Suprapubic skin (tissue), 4 donors: ENCODE measurements at regions not wholly inside any gene's neighbourhood (a gene's known extent, or its start where the extent isn't known, plus 50 kb on each side); places are given as distances from the start of the nearest gene placed in this dataset.

Experiments
- EP300 ChIP-seq: sonication (generic); formaldehyde crosslinking; IDR thresholded peaks from one replicate; pipeline ENCODE4 v1.6.1; 2017; ENCODE audit warnings: antibody characterized with exemption
- POLR2A ChIP-seq, 2 donors: fragments of 450-650 bp; IDR thresholded peaks; one replicate each; pipeline ENCODE4 v1.6.1; 2017; ENCODE audit warnings: antibody characterized with exemption in 2 of 2, mild to moderate bottlenecking in 2 of 2, moderate library complexity in 2 of 2
- POLR2AphosphoS5 ChIP-seq, 3 donors: sonication (generic); formaldehyde crosslinking; IDR thresholded peaks; one replicate each; pipeline ENCODE4 v1.6.1; 2017; ENCODE audit warnings: antibody characterized with exemption in 3 of 3
- TF ChIP-seq, protein P1 (sequence below), 2 donors: fragments of 200-600 bp in 1 of 2; fragments of 450-650 bp in 1 of 2; sonication (generic) in 1 of 2; IDR thresholded peaks; one replicate each; pipeline ENCODE4 v1.5.1; 2016 to 2019; ENCODE audit warnings: antibody characterized with exemption in 2 of 2, mild to moderate bottlenecking in 1 of 2, moderate library complexity in 1 of 2

DNA sequence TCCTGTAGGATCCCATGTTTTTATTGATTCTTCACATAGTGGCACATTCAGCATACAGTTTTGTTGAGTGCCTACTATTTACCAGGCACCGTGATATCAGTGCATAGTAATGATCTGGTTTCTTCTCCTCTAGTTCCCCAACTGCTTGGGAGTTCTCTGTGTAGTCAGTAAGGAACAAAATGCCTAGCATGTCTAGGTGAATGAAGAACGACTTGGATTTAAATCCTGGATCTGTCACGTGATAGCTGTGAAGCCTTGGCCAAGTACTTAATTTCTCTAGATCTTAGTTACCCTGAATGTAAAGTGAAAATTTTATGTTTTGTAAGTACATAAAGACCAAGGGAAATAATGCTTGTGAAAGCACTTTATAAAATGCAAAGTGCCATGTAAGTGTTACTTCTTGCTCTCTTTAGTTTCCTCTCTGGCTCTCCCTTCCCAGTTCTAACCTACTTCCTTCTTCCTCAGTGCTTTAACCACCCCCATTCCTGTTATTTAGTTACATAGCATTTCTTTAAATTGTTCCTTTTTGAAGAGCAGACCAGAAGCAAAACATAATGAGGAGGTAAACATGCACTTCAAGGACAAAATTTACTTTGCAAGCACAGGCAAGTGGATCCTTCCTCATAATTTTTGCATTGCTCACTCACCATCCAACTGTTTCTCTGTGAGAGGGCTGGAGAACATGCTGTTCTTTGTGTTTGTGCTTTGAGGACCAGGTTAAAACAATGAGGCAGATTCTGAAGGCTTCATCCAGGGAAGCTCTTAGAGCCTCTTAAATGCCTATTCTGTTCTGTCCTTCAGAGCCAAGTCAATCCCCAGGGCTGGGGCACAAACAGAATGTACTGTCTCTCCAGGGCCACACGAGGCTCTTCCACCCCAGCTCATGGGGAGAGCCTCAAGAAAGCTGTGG is 353.9 kb upstream of the TENM4 start:
- TF ChIP-seq, protein P1, sequence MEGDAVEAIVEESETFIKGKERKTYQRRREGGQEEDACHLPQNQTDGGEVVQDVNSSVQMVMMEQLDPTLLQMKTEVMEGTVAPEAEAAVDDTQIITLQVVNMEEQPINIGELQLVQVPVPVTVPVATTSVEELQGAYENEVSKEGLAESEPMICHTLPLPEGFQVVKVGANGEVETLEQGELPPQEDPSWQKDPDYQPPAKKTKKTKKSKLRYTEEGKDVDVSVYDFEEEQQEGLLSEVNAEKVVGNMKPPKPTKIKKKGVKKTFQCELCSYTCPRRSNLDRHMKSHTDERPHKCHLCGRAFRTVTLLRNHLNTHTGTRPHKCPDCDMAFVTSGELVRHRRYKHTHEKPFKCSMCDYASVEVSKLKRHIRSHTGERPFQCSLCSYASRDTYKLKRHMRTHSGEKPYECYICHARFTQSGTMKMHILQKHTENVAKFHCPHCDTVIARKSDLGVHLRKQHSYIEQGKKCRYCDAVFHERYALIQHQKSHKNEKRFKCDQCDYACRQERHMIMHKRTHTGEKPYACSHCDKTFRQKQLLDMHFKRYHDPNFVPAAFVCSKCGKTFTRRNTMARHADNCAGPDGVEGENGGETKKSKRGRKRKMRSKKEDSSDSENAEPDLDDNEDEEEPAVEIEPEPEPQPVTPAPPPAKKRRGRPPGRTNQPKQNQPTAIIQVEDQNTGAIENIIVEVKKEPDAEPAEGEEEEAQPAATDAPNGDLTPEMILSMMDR (IDR thresholded peaks at IDR 0.05): no peak
- TF ChIP-seq POLR2AphosphoS5 (IDR thresholded peaks at IDR 0.05) (no peak), POLR2A (IDR thresholded peaks at IDR 0.05) (no peak), EP300 (no peak)
